ENCODE measurements at regions not wholly inside any gene's neighbourhood (a gene's known extent, or its start where the extent isn't known, plus 50 kb on each side); places are given as distances from the start of the nearest gene placed in this dataset.
"Not testable (repeated sequence)": the region's sequence is repeated elsewhere in the genome, so short reads cannot be mapped to it uniquely, and the experiment has no call there.

DNA sequence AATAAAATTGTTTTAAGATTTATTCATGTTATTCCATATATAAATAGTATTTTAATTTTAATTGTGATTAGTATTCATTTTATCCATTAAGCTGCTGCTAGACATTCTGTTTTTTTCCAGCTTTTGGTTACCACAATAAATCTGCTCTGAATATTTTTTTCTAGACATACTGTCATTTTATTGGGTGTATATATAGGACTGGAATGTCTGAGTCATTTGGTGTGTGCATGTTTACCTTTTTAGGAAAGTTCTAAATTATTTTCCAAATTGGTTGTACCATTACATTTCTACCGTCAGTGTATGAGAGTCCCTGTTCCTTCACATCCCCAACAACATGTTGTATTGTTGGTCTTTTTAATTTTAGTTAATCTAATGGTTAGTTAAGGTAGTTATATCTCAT is 1138.1 kb downstream of the REEP3 start:
- ChIA-PET POLR2A (ENCODE audit: low non-redundant PET) (no interaction called here), CTCF (no interaction called here)
- H3K27ac ChIP-seq: no peak overlapping the region
- peak; percentile 5 for DNase-seq (ENCODE audit: low spot score)
- TF ChIP-seq, protein P1, sequence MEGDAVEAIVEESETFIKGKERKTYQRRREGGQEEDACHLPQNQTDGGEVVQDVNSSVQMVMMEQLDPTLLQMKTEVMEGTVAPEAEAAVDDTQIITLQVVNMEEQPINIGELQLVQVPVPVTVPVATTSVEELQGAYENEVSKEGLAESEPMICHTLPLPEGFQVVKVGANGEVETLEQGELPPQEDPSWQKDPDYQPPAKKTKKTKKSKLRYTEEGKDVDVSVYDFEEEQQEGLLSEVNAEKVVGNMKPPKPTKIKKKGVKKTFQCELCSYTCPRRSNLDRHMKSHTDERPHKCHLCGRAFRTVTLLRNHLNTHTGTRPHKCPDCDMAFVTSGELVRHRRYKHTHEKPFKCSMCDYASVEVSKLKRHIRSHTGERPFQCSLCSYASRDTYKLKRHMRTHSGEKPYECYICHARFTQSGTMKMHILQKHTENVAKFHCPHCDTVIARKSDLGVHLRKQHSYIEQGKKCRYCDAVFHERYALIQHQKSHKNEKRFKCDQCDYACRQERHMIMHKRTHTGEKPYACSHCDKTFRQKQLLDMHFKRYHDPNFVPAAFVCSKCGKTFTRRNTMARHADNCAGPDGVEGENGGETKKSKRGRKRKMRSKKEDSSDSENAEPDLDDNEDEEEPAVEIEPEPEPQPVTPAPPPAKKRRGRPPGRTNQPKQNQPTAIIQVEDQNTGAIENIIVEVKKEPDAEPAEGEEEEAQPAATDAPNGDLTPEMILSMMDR (conservative IDR thresholded peaks at IDR 0.05; ENCODE audit: low read depth): no peak

GRCh38 chr10:64682043-64682442 is 1160.8 kb downstream of the REEP3 start:
- no peak overlapping the region for H3K27ac ChIP-seq
- TF ChIP-seq, protein P1 (conservative IDR thresholded peaks at IDR 0.05; ENCODE audit: low read depth): no peak
- CTCF ChIA-PET: no interaction called here
- no peak for DNase-seq (ENCODE audit: low spot score)
- POLR2A ChIA-PET (ENCODE audit: low non-redundant PET): no interaction called here

- TF ChIP-seq, protein P1 (conservative IDR thresholded peaks at IDR 0.05; ENCODE audit: low read depth): no peak
- DNase-seq (ENCODE audit: low spot score): no peak
- ChIA-PET CTCF (interaction anchor here (0.6 kb wide), 1 partner anchor 164 kb away, joined by 4 read pairs; no protein-coding TSS in a partner anchor), POLR2A (ENCODE audit: low non-redundant PET) (no interaction called here)
- H3K27ac ChIP-seq: no peak overlapping the region
Observed at GRCh38 chr10:64690194-64690593, 1169.0 kb downstream of the REEP3 start.

DNA sequence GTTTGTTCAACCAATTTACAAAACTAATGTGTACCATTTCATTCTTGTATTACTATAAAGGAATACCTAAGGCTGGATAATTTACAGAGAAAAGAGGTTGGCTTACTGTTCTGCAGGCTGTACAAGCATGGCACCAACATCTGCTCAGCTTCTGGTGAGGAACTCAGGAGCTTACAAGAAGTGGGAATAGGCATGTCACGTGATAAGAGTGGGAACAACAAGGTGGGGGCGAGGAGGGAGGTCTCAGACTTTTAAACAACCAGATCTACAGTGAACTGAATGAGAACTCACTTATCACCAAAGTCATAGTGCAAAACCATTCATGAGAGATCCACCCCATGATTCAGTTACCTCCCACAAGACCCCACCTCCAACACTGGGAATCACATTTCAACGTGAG is 1178.0 kb downstream of the REEP3 start:
- ChIA-PET CTCF (no interaction called here), POLR2A (ENCODE audit: low non-redundant PET) (no interaction called here)
- no peak overlapping the region for H3K27ac ChIP-seq
- TF ChIP-seq, protein P1 (conservative IDR thresholded peaks at IDR 0.05; ENCODE audit: low read depth): no peak
- no peak for DNase-seq (ENCODE audit: low spot score)

DNA sequence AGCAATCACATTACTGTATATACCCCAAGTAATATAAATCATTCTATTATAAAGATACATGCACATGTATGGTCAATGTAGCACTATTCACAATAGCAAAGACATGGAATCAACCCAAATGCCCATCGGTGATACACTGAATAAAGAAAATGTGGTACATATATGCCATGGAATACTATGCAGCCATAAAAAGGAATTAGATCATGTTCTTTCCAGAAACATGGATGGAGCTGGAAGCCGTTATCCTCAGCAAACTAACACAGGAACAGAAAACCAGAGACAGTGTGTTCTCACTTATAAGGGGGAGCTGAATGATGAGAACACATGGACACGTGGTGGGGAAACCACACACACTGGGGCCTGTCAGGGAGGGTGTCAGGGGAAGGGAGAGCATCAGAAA is 1180.9 kb downstream of the REEP3 start:
- H3K27ac ChIP-seq; POLR2A ChIA-PET (ENCODE audit: low non-redundant PET); DNase-seq (ENCODE audit: low spot score); CTCF ChIA-PET: not testable (repeated sequence)

GRCh38 chr10:64708884-64709681 is 1187.9 kb downstream of the REEP3 start:
- TF ChIP-seq, protein P1 (conservative IDR thresholded peaks at IDR 0.05; ENCODE audit: low read depth): no peak
- POLR2A ChIA-PET (ENCODE audit: low non-redundant PET): no interaction called here
- H3K27ac ChIP-seq: no peak overlapping the region
- no peak for DNase-seq (ENCODE audit: low spot score)
- CTCF ChIA-PET: no interaction called here

GRCh38 chr10:64726466-64726865 is 1205.3 kb downstream of the REEP3 start:
- POLR2A ChIA-PET (ENCODE audit: low non-redundant PET): no interaction called here
- CTCF ChIA-PET: interaction anchor here (0.7 kb wide), 1 partner anchor 1454 kb away, joined by 3 read pairs; no protein-coding TSS in a partner anchor

More at GRCh38 chr10:64726466-64726865, 1205.3 kb downstream of the REEP3 start:
- no peak for DNase-seq (ENCODE audit: low spot score)
- no peak overlapping the region for H3K27ac ChIP-seq
- TF ChIP-seq, protein P1 (conservative IDR thresholded peaks at IDR 0.05; ENCODE audit: low read depth): no peak

Data from RWPE1 (cell line).